HG02938 (cell line): ENCODE measurements at regions not wholly inside any gene's neighbourhood (a gene's known extent, or its start where the extent isn't known, plus 50 kb on each side); places are given as distances from the start of the nearest gene placed in this dataset.
"Not testable (repeated sequence)": the region's sequence is repeated elsewhere in the genome, so short reads cannot be mapped to it uniquely, and the experiment has no call there.

Experiments used
- ATAC-seq: cut with Tn5 transposase; IDR thresholded peaks from one replicate; pipeline ENCODE4 v1.9.1; 2021; ENCODE audit warnings: mild to moderate bottlenecking, moderate library complexity; ENCODE audit not compliant: unreplicated experiment

DNA sequence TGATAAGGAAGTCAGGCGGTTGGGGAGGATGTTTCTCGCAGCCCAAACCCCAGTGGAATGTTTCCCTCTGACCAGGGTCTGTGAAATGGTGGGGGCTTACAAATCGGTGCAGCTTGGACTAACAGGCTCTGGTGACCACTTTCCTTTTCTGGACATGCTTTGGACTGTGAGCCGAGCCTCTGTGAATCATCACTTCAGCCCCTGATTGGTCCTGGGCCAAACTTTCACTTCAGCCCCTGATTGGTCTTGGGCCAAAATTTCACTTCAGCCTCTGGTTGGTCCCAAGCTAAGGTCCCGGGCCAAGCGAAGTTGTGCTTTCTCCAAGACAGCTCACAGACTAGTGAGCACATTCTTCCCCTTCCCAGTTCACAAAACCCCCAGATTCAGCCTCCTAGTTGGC, 223.7 kb upstream of the ANKRD20A1 start:
- not testable (repeated sequence) for ATAC-seq

DNA sequence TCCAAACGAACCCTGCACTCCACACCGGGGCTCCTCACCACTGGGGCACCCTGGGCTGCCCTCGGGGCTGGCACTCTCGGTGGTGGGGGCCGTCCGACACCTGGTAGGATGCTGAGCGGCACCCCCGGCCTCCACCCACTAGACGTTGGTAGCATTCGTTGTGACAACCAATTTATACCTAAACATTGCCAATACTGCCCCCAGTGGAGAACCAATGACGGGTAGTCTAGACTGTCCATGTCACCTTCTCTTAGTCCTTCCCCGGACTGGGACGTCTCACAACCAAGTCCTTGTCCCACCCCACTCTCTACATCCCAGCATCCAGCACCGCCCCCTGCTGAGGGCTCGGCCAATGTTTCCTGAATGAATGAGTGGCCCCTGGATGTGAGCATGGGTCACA, 246.8 kb upstream of the ANKRD20A1 start:
- not testable (repeated sequence) for ATAC-seq

DNA sequence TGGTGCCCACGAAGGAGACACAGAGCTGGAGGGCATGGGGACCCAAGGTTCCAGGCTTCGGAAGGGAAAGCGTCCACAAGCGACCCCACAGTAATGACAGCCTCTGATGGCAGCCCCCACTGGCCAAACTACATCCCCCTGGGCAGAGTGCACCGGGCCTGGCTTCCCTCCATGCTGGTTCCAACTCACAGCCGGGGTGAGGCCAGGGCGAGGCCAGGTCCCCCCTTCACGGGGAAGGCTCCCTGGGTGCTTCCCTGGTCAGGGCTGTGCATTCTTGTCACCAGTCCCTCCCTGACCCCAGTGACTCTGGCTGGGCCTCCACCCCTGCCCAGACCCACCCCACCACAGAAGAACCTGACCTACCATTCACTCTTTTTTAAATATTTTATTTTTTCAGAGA, 248.9 kb upstream of the ANKRD20A1 start:
- ATAC-seq: not testable (repeated sequence)

DNA sequence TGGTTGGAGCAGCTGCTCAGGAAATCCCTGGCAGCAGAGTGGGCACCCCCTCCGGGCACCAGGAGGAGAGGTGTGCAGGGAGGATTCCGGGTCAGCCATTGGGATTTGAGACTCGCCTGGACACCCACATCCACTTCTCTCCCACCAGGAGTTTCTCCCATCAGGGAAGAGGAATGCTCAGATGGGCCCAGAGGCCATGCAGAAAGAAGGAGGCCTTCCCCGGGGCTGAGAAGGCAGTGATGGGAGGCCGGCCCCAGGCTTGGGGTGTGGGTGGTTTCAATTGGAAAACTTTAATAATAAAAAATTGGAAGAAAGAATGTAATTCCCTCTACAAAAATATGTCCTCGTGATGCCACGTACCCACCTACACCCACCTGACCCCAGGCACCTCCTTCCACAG, 249.3 kb upstream of the ANKRD20A1 start:
- ATAC-seq: not testable (repeated sequence)

DNA sequence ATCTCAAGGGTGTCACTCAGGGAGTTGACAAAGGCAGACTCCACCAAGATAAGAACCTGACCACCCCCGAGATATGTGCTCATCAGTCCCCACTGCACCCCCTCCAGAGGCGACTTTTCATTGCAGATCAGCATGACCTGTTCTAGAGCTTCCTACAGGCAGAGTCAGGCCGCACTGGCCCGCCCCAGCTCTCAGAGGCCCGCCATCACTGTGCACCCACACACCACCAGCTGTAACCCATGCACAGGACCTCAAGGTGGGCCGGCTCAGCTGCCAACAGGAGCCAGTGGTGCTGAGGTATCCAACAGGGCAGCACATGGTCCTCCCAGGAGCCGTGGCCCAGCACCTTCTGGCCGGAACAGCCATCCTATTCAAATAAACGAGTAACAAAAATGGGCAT, 253.6 kb upstream of the ANKRD20A1 start:
- not testable (repeated sequence) for ATAC-seq

DNA sequence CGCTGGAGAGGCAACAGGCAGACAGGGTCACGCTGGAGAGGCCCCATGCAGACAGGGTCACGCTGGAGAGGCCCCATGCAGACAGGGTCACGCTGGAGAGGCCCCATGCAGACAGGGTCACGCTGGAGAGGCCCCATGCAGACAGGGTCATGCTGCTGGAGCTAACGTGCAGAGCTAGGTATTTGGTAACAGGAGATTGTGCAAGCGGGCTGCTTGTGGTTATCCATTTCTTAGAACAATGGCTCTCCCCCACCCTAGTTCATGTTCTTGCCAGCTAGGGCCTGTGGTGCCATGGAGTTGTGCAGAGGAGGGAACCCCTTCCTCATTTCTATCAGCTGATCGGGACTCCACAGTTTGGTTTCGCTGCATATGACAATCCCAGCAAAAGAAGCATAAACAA, 255.1 kb upstream of the ANKRD20A1 start:
- ATAC-seq: not testable (repeated sequence)

DNA sequence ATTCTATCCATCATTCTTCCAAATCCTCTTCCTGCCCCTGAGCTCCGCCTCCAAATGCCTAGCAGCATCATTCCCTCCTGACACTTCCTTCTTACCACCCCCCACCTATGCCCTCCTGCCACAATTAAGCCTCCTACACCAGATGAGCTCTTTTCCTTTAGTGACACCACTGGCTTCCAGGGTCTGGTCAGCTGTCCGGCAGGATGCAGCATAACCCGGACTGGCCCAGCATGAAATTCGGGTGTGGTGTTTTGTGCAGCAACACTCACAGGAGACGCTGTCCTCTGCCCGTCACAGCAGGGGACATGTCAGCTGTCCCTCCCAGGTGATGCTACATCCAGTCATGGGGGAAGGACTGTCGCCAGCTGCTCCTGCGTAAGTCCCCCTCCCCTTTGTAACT, 266.3 kb upstream of the ANKRD20A1 start:
- not testable (repeated sequence) for ATAC-seq

DNA sequence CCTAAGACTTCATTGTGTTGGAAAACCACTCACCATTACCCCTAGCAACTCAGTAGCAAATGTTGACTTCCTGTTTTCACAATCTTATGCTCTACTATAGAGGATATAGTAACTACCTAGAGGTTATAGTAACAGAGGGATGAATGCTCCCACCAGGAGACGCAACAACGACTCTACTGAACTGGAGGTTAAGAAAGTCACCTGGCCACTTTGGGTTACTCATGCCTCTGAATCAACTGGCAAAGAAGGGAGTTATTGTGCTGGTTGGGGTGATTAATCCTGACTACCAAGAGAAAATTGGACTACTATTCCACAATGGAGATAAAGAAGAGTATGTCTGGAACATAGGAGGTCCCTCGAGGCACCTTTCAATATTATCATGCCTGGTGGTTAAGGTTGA, 302.9 kb upstream of the ANKRD20A1 start:
- ATAC-seq: not testable (repeated sequence)

DNA sequence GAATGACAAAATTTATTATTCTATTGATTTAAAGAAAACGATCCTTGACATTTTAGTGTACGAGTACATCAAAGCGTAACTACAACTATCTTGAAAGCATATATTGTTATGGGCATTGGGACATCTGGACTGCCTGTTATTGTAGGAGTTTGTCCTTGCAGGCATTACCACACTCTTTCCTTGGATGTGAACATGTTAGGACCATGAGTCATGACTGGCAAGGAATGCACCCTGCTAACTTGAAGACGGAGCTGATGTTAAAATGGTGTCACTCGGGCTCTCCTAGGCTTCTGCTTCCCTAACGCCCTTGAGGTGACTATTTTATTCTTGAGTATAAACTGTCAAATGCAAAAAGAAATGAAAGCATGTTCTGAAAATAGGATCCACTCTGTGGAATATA, 308.7 kb upstream of the ANKRD20A1 start:
- not testable (repeated sequence) for ATAC-seq

DNA sequence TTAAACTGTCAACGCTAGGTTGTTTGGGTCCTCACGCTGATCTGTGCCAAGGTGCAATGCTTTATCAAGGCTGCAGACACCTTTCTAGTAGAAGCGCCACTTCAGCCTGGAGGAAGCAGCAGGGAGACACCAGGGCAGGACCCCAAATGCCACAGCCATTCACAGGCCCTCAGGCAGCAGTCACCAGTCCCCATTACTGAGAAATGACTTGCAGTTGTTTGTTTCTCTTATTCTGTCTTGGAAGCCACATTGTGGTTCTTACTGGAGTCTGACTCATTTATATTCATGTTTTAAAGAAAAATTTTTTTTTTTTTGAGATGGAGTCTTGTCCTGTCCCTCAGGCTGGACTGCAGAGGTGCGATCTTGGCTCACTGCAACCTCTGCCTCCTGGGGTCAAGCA, 328.9 kb upstream of the ANKRD20A1 start:
- ATAC-seq: not testable (repeated sequence)

DNA sequence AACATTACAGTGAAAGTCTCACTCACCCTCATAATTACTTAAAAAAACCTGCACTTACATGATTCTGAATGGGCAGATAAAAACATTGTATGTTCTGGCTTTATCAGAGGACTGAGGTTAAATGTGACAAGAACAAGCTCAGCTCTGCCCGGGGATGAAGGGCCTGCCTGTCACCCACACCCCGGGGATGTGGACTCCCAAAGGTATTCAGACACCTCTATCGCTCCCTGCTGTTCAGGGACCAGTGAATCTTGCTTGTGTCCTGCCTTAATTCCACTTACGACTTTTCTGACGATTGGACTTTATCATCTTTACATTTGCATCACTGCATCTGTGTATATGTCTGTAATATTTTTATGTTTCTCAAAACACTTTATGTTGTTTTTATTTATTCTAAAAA, 341.8 kb upstream of the ANKRD20A1 start:
- not testable (repeated sequence) for ATAC-seq

DNA sequence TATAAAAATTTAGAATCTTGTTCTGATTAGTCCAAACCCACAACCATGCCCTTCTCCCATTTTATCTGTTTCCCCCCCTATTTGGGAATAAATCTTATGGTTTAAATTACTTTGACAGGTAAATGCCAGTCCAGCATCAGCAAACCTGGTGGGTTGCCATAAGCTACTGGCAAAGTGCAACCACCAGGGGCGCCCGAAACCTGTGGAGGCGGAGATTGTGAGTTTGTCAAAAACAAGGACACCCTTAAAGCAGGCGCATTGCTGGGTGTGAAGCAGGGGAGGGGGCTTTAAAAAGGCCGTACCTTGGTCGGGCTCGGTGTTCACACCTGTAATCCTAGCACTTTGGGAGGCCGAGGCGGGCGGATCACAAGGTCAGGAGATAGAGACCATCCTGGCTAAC, 344.1 kb upstream of the ANKRD20A1 start:
- ATAC-seq: not testable (repeated sequence)

DNA sequence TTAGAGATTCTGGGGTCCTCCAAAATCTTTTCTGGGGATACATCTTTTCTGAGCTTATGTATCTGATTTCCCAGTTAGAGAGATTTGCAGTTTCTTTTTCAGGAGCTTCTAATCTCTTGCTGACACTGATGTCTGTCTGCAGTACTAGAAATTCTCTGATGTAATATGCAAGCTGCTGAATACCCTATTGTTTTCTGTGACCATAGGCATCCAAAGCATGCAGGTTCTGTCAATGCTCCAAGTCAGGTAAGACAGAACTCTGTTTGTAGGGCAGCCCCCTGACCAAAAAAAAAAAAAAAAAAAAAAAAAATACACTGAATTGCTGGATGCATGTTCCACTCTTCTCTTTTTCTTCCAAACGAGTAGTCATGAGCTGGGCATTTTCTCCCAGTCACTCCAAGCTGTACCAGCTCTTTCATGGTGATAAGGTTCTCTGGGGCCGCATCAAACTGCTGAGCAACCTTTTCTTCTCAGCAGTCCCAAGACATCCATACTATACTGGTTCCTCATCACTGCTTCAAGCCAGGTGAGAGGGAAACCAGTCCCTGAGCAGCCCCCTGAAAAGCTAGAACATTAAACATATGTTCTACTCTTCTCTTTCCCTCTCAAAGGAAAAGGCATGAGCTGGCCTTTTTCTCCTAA, 354.9 kb upstream of the ANKRD20A1 start:
- ATAC-seq: not testable (repeated sequence)

DNA sequence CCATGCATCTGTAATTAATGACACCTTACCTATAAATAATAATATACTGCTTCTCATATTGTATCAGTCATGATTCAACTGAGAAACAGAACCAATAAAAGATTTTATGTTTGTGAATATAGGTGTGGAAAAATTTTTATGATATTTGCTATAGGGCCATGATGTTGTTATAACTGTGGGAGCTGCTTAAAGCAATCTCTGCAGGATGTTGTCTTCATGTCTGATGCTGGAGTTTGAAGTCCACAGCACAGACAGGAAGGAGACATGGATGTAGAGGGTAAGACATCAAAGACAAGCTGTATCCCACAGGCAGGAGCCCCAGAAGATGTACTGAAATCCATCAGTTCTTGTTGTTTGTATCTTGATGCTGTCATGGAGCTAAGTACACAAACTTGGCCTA, 366.7 kb upstream of the ANKRD20A1 start:
- ATAC-seq: not testable (repeated sequence)

DNA sequence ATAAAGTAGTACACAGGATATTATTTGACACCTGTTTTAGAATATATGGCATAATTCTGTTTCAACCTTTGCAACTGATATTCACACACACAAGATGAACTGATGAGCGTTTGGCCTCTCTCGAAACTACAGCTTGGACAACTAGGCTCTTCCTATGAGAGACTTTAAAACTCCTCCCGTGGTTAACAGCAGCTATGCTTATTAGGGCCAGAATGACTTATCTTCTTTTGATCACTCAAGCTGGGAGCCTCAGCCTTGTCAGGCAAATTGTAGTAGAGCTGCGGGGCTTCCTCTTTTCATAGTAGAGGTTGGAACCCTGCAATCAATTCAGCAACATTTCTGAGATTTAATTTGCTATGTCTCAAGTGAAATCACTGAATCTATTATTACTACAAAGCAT, 381.3 kb upstream of the ANKRD20A1 start:
- ATAC-seq: not testable (repeated sequence)

DNA sequence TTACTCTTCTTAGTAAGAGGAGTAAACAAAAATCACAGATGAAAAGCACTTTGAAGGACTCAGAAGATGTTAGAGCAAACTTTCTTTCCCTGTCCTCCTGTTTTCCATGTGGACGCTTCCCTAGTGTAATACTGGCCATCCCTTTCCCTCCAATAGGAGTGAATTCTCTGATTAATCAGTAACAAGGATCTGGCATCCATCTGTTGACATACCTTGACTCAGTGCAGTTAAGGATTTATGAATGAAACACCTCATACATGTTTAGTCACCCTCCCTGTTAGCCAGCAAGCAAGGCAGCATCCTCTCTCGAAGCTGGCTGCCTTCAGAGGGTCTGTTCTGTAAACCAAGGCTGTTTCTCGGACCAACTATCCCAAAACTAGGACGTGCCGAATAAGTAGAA, 388.0 kb upstream of the ANKRD20A1 start:
- ATAC-seq: not testable (repeated sequence)

DNA sequence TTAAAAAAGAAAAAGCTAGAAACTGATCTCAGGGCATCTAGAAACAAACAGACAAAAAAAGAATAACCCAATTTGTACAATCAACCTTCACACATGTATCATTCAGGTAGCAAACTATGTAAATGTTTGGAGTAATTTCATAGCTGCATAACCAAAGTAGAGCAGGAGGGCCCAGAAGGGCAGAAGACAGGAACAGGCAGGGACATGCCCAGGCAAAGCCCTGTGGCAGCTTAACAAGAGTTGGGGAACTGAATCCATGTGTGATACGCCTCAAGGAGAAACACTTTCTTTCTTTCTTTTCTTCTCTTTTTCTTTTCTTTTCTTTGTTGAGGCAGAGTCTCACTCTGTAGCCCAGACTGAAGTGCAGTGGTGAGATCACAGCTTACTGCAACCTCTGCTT, 390.4 kb upstream of the ANKRD20A1 start:
- ATAC-seq: not testable (repeated sequence)

DNA sequence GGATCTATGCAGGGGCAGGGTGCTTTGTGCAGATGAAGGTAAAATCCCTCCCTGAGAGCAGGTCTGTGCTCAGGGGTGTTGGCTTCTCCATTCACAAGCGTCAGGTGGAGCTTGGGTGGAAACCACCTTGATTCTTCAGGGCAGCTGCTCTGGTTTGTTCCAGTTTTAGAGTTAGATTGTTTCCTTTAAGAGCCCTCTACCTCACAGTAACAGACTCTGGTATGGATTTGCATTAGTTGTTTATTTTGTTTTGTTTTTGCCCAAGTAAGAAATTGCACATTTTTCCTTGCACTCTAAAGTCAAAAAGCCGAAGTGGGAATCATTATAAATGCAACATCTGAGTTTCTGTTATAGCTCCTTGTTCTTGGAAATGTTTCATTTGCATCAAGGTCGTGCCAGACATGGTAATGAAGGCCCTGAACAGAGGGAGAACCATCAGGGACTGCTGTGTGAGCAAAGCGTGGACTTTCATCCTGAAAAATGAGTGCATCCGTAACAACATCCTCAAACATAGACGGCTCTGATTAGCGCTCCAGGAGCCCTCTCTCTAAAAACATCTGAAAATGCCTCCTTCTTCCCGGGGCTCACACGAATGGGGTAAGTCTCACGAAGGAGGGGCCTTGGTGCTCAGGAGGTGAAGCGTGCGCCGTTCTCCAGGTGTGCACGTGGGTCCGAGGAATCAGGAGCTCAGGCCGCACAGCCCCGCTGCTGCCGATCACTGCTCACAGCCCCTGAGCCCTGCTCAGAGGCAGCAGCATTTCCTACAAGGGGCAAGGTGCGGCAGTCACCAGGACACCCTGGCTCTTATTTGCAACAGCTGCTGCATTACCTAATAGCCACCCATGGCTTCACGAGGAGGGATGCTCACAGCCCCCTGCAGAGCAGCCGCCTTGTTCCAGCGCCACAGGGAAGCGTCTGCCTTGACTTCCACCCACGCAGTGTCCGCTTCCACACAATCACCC, 396.7 kb upstream of the ANKRD20A1 start:
- not testable (repeated sequence) for ATAC-seq

DNA sequence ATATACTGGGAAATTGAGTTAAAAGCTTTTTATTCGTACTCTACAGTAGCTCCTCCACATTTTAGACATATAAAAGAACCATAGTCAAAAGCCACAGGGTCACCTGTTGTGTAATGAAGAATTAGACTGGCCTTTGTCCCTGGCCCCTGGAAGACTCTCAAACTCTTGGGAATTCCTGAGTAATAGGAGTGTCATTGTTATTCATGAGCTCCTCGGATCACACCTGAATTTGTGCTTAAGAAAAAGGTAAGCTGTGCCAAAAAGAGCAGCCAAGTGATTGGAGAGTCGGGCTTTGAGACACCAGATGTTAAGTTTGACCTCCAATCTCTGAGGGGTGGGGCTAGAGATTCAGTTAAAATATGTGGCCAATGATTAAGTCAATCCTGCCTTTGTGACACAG, 405.8 kb upstream of the ANKRD20A1 start:
- not testable (repeated sequence) for ATAC-seq

DNA sequence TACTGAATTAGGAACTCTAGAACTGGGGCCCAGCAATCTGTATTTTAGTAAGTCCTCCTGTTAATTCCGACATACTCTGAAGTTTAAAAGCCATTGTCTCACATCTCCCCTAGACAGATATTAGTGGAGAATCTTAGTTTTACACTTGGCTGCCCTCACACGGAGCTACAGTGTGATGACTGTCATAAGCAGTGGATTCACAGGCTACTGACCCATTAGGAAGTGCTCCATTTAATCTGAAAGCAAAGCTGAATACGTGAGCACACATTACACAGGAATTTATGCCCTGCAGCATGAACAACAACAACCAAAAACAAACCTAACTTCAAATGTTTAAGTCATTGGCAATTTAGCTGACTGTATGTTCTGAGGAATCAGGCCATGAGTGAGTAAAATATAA, 416.4 kb upstream of the ANKRD20A1 start:
- not testable (repeated sequence) for ATAC-seq

DNA sequence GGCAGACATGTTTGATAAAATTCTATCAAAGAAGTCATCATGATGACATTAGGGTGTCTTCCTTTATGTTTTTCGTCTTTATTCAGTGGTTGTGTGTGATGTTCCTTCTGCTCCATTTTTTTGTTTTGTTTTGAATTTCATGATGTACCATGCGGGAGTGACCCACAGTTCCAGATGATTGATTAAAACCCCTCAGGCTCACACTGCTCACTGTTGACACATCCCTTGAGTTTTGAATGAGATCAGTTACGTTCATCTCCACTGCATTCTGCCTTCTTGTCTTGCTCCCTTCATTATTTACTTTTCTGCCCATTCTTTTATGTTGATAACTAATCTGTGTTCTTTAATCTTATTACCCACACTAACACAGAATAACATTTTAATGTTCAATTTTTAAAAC, 421.7 kb upstream of the ANKRD20A1 start:
- ATAC-seq: not testable (repeated sequence)

DNA sequence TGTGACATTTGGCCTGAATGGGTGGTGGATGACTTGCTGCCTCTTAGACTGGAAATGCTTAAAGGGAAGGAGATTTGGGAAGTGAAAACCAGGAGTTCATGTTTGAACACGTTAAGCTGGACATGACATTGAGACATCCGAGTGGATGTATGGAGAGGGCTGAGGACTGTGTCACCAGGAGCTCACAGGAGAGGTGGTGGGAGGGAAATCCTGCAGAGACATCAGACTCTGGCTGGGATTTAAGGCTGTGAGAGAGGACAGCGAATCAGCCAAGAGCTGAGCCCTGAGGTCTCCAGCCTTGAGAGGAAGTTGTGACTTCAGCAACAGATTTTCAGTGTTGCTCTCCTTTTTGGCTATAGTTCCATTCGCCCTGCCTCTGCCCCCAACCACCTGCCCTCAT, 432.5 kb upstream of the SPATA31A3 start:
- not testable (repeated sequence) for ATAC-seq
